Panc1 (cell line): ENCODE measurements at regions not wholly inside any gene's neighbourhood (a gene's known extent, or its start where the extent isn't known, plus 50 kb on each side); places are given as distances from the start of the nearest gene placed in this dataset.

Source experiments
- ATAC-seq: fragments of 200-7000 bp; cut with Tn5 transposase; 2 replicates; pipeline ENCODE4 v1.9.1; 2020; ENCODE audit warnings: mild to moderate bottlenecking, moderate library complexity
- BruUV-seq: library from RNA; stranded (reverse); fragments of 400-500 nt; replicated peaks from 2 replicates; lab custom pipeline; 2021; lab: Mats Ljungman, UMichigan
- CTCF ChIA-PET: fragments of 300-600 bp; sonication (Branson Sonifier 250); formaldehyde crosslinking; loops from one replicate; lab custom pipeline; 2022; ENCODE audit warnings: antibody characterized with exemption; lab: Charles Lee
- POLR2A ChIA-PET: fragments of 300-600 bp; sonication (Branson Sonifier 250); formaldehyde crosslinking; loops from one replicate; lab custom pipeline; 2022; ENCODE audit warnings: antibody characterized with exemption; lab: Charles Lee
- DNase-seq: peaks from one replicate; pipeline ENCODE4 v3.0.0-alpha.2; 2010; ENCODE audit warnings: low read depth, low spot score
- H3K27ac ChIP-seq: 2 replicates; pipeline ENCODE4 v1.5.1; 2011; ENCODE audit warnings: mild to moderate bottlenecking, low read length, inconsistent platforms
- H3K27me3 ChIP-seq: fragments of 200-500 bp; sonication (Bioruptor generic); 2 replicates; pipeline ENCODE4 v1.6.0; 2014; ENCODE audit warnings: low read length, inconsistent platforms; ENCODE audit not compliant: control insufficient read depth, insufficient read depth
- H3K36me3 ChIP-seq: fragments of 200-500 bp; sonication (Bioruptor generic); 2 replicates; pipeline ENCODE4 v1.5.1; 2014; ENCODE audit warnings: inconsistent platforms, mild to moderate bottlenecking, low read length, moderate library complexity; ENCODE audit not compliant: control insufficient read depth, insufficient read depth
- H3K4me1 ChIP-seq: 2 replicates; pipeline ENCODE4 v1.5.1; 2011; ENCODE audit warnings: inconsistent platforms, mild to moderate bottlenecking, low read length, moderate library complexity; ENCODE audit not compliant: control insufficient read depth, insufficient read depth
- H3K4me3 ChIP-seq, 2 experiments: 2 replicates each; pipeline ENCODE4 v1.5.1; 2011 to 2012; ENCODE audit warnings: low read depth in 2 of 2, low read length in 2 of 2, mild to moderate bottlenecking in 2 of 2, inconsistent platforms in 1 of 2, moderate library complexity in 1 of 2
- H3K9me3 ChIP-seq: fragments of 200-500 bp; sonication (Bioruptor generic); 2 replicates; pipeline ENCODE4 v1.5.1; 2014; ENCODE audit warnings: low read depth, mild to moderate bottlenecking, inconsistent platforms, low read length, moderate library complexity; ENCODE audit not compliant: control insufficient read depth, insufficient read depth
- CTCF ChIP-seq: fragments of 450-650 bp; IDR thresholded peaks from 2 replicates; pipeline ENCODE4 v1.5.1; 2017; ENCODE audit warnings: mild to moderate bottlenecking
- POLR2AphosphoS5 ChIP-seq: IDR thresholded peaks from 2 replicates; pipeline ENCODE4 v1.6.1; 2012; ENCODE audit warnings: mild to moderate bottlenecking, low read depth, low read length, moderate library complexity
- REST ChIP-seq, 2 experiments: IDR thresholded peaks; 2 replicates each; pipeline ENCODE4 v1.6.1; 2011 to 2012; ENCODE audit warnings: low read depth in 2 of 2, control low read depth in 1 of 2, low read length in 1 of 2, mild to moderate bottlenecking in 1 of 2, moderate library complexity in 1 of 2; ENCODE audit not compliant: insufficient read depth in 1 of 2
- SIN3A ChIP-seq: IDR thresholded peaks from 2 replicates; pipeline ENCODE4 v1.6.1; 2012; ENCODE audit warnings: low read depth, mild to moderate bottlenecking, low read length, moderate library complexity, borderline replicate concordance; ENCODE audit not compliant: insufficient read depth
- TCF7L2 ChIP-seq: IDR thresholded peaks from 2 replicates; pipeline ENCODE4 v1.6.1; 2011; ENCODE audit warnings: mild to moderate bottlenecking, low read depth, low read length, inconsistent platforms
- in situ Hi-C: cut with HindIII; loops from 2 replicates; pipeline ENCODE4 v1.10.0; 2016; ENCODE audit warnings: low sequenced_read_pairs, low pct_unique_long_range_greater_than_20kb
- intact Hi-C: fragments of 100-400 bp; cut with micrococcal nuclease; formaldehyde crosslinking; loops from one replicate; pipeline ENCODE4 v1.10.0; 2022; ENCODE audit not compliant: unreplicated experiment

GRCh38 chr1:29634746-29635335, 398.5 kb downstream of the PTPRU start:
- no peaks in the 10 kb centered on the region for H3K9me3 ChIP-seq

GRCh38 chr1:29634324-29634723, 398.0 kb downstream of the PTPRU start:
- no peak for DNase-seq
- BruUV-seq, result no TSS peak
- no peaks in the 10 kb centered on the region for H3K9me3 ChIP-seq
- no peaks in the 10 kb centered on the region for H3K4me1 ChIP-seq
- no peaks in the 10 kb centered on the region for H3K36me3 ChIP-seq
- H3K4me3 ChIP-seq, result no peak overlapping the region
- ChIA-PET POLR2A (no interaction called here), CTCF (no interaction called here)
- H3K27ac ChIP-seq, result no peak overlapping the region
- intact Hi-C loops, result no loop called here
- in situ Hi-C loops, result no loop called here
- no peak for ATAC-seq
- TF ChIP-seq CTCF, result no peak
- no peaks in the 10 kb centered on the region for H3K27me3 ChIP-seq

More at GRCh38 chr1:29634746-29635335, 398.5 kb downstream of the PTPRU start:
- ATAC-seq, result no peak
- no TSS peak for BruUV-seq
- intact Hi-C loops (no loop called here), in situ Hi-C loops (no loop called here)
- Histone ChIP-seq H3K4me1 (no peaks in the 10 kb centered on the region), H3K4me3 (no peak overlapping the region), H3K36me3 (no peaks in the 10 kb centered on the region), H3K27ac (no peak overlapping the region), H3K27me3 (no peaks in the 10 kb centered on the region)
- POLR2A ChIA-PET, result no interaction called here
- TF ChIP-seq CTCF (no peak), REST (IDR thresholded peaks at IDR 0.05; ENCODE audit: insufficient read depth in 1 of 2, low read depth in 2 of 2, low read length in 1 of 2) (no peak), POLR2AphosphoS5 (no peak), TCF7L2 (no peak), SIN3A (no peak)
- DNase-seq, result no peak
- CTCF ChIA-PET, result no interaction called here
